ENCODE measurements at regions not wholly inside any gene's neighbourhood (a gene's known extent, or its start where the extent isn't known, plus 50 kb on each side); places are given as distances from the start of the nearest gene placed in this dataset.

- WGBS, 3 donors: 74 to 80% (median 79%) methylated on average over 1 of the region's 1 CpG
- ATAC-seq: no peak
- no peaks in the 10 kb centered on the region for H3K27me3 ChIP-seq (ENCODE audit: insufficient read depth in 3 of 3, low read length in 2 of 3)
- no peaks in the 10 kb centered on the region for H3K9me3 ChIP-seq
- no peaks in the 10 kb centered on the region for H3K4me1 ChIP-seq
- no peak overlapping the region for H3K4me3 ChIP-seq
- DNase-seq: no peak
- TF ChIP-seq CTCF (IDR thresholded peaks at IDR 0.05): no peak
- no peak overlapping the region for H3K27ac ChIP-seq
- H3K36me3 ChIP-seq (ENCODE audit: insufficient read depth in 1 of 2, low read depth in 1 of 2): no peaks in the 10 kb centered on the region
- intact Hi-C loops (cut with DNase I): no loop called here
Observed at GRCh38 chr4:117637347-117637746, 396.9 kb upstream of the NDST3 start.

DNA sequence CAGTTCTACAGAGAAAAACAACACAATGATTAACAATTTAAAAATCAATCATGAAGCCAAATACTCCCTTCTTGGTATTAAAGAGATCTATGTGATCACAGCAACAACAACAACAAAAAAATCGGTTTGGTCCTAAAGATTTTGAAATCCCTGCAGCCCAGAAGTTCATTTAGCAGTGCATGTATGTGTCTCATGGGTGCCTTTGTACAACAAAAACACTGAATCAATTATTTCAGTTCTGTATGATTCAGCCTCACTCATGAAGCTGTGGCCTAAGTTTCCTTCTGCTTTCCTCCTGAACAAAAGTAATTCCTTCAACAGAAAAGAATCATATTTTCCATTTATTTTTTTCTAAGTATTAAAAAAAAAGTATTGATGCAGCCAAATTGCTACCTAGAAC lies 393.4 kb upstream of the NDST3 start:
- WGBS, 3 donors: 45 to 72% (median 68%) methylated on average over 1 of the region's 1 CpG
- DNase-seq: no peak
- no peaks in the 10 kb centered on the region for H3K27me3 ChIP-seq (ENCODE audit: insufficient read depth in 3 of 3, low read length in 2 of 3)
- no peak overlapping the region for H3K4me3 ChIP-seq
- no peaks in the 10 kb centered on the region for H3K4me1 ChIP-seq
- intact Hi-C loops (cut with DNase I): no loop called here
- H3K27ac ChIP-seq: no peak overlapping the region
- ATAC-seq: no peak
- no peaks in the 10 kb centered on the region for H3K36me3 ChIP-seq (ENCODE audit: insufficient read depth in 1 of 2, low read depth in 1 of 2)
- peaks cover 10% of the 10 kb centered on the region for H3K9me3 ChIP-seq
- no peak for TF ChIP-seq CTCF (IDR thresholded peaks at IDR 0.05)

- Histone ChIP-seq H3K4me3 (no peak overlapping the region), H3K9me3 (peaks cover 10% of the 10 kb centered on the region), H3K27me3 (ENCODE audit: insufficient read depth in 3 of 3, low read length in 2 of 3) (no peaks in the 10 kb centered on the region), H3K27ac (no peak overlapping the region), H3K4me1 (no peaks in the 10 kb centered on the region), H3K36me3 (ENCODE audit: insufficient read depth in 1 of 2, low read depth in 1 of 2) (no peaks in the 10 kb centered on the region)
- TF ChIP-seq CTCF (IDR thresholded peaks at IDR 0.05): no peak
- WGBS, 3 donors: 77 to 86% (median 80%) methylated on average over 3 of the region's 3 CpGs
- ATAC-seq (no peak), DNase-seq (no peak)
- intact Hi-C loops (cut with DNase I): no loop called here
Observed at GRCh38 chr4:117641519-117641918, 392.8 kb upstream of the NDST3 start.

- H3K9me3 ChIP-seq: no peaks in the 10 kb centered on the region
Observed at GRCh38 chr4:117654079-117654478, 380.2 kb upstream of the NDST3 start.

More at GRCh38 chr4:117654079-117654478, 380.2 kb upstream of the NDST3 start:
- no peak for TF ChIP-seq CTCF (IDR thresholded peaks at IDR 0.05)
- Histone ChIP-seq H3K36me3 (ENCODE audit: insufficient read depth in 1 of 2, low read depth in 1 of 2) (no peaks in the 10 kb centered on the region), H3K27me3 (ENCODE audit: insufficient read depth in 3 of 3, low read length in 2 of 3) (no peaks in the 10 kb centered on the region), H3K27ac (no peak overlapping the region), H3K4me3 (no peak overlapping the region), H3K4me1 (no peaks in the 10 kb centered on the region)
- no peak for ATAC-seq
- no peak for DNase-seq
- intact Hi-C loops (cut with DNase I): no loop called here
- 14 to 22% (median 15%) methylated on average over 2 of the region's 2 CpGs for WGBS, 3 donors
